HG03571 (cell line): ENCODE measurements at regions not wholly inside any gene's neighbourhood (a gene's known extent, or its start where the extent isn't known, plus 50 kb on each side); places are given as distances from the start of the nearest gene placed in this dataset.
"Not testable (repeated sequence)": the region's sequence is repeated elsewhere in the genome, so short reads cannot be mapped to it uniquely, and the experiment has no call there.

ENCODE experiments used
- ATAC-seq: cut with Tn5 transposase; IDR thresholded peaks from one replicate; pipeline ENCODE4 v1.9.1; 2021; ENCODE audit not compliant: unreplicated experiment

DNA sequence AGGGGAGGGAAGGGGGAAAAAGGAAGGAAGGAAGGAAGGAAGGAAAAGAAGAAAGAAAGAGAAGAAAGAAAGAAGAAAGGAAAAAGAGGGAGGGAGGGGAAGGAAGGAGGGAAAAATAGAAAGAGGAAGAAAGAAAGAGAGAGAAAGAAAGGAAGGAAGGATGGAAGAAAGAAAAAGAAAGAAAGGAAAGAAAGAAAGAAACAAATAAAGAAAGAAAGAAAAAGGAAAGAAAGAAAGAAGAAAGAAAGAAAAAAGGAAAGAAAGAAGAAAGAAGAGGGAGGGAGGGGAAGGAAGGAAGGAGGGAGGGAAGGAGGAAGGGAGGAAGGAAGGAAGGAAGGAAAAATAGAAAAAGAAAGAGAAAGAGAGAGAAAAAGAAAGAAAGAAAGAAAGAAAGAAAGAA, 315.8 kb upstream of the PIK3C3 start:
- no peak for ATAC-seq

DNA sequence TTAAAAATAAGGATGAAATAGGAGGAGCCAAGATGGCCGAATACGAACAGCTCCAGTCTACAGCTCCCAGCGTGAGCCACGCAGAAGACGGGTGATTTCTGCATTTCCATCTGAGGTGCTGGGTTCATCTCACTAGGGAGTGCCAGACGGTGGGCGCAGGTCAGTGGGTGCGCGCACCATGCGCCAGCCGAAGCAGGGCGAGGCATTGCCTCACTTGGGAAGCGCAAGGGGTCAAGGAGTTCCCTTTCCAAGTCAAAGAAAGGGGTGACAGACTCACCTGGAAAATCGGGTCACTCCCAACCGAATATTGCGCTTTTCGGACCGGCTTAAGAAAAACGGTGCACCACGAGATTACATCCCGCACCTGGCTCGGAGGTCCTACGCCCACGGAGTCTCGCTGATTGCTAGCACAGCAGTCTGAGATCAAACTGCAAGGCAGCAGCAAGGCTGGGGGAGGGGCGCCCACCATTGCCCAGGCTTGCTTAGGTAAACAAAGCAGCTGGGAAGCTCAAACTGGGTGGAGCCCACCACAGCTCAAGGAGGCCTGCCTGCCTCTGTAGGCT, 323.2 kb upstream of the PIK3C3 start:
- ATAC-seq, result not testable (repeated sequence)

DNA sequence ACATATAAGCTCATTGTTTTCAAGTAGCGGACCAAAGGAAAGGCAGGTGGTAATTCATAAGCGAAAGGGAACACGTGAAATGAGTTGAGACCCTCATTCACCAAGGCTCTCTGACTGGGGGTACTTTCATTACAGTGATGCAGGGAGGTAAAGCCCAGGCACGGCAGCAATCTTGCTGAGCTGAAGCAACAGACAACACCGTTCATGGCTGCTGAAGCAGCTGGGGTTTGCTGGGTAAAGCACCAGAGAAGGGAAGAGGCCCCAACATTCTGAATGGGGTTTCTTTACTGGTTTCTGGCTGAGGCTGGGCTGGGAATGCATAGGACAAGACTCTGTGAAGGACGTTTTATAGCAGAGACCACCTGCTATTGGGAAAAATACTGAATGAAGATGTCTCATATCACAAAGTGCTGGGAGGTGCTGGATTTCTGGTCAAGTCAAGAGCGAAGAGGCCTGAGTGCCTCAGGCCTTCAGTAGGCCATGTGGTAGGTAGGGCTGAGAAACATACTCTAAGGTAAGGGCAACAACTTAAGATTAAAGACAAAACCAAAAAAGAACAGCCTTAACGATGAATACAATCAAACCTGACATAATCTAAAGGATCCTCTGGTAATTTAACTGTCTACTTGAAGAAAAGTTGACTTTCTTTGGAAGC, 324.7 kb upstream of the PIK3C3 start:
- no peak for ATAC-seq

DNA sequence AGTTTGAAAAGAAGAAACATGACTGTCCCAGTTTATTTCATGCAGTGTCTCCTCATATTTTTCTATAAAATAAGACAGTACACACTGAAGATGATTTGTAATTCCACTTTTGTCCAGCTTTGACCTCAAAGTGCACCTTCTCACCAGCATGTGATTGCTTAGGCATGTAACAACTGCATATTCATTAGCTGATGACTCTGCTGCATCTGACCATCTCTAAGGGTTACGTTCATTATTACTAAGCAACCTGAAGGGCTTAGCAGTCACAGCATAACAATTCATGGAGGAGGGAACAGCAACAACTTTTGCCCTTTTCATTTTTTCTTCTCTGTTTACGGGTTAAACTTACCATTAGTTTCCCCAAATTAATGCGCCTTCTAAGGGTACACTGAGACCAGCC, 330.6 kb upstream of the PIK3C3 start:
- ATAC-seq, result no peak

DNA sequence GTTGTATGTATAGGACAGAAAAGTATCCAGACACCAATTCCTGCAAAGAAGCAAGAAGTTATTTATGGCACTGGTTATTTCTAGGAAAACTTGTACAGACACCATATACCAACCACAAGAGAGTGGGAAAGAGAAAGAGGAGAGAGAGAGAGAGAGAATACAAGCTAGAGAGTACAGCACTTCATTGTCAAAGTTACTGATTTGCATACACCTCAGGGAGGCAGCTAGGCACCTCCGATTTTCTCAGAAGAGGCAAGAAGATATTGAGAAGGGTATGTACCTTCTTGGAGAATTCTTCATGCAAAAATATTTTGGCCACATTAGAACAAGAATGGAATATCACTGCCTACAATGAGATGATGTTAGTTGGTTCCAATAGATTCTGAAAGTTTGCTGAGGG, 333.9 kb upstream of the PIK3C3 start:
- ATAC-seq, result no peak

DNA sequence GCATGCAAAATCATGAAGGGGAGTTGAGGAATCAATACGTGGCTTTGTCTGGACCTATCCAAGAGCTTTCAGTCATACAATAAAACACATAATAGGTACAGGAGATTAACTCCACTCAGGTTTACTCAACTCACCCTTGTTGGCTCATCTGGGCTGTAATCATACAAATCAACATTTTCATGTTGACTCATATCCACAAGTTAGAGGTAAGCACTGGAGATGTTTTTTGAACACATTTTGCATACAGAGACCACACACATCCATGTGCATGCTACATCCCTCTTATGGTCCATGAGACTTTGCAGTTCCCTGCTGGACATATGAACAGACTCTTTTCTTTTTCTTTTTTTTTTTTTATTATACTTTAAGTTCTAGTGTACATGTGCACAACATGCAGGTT, 336.9 kb upstream of the PIK3C3 start:
- no peak for ATAC-seq

DNA sequence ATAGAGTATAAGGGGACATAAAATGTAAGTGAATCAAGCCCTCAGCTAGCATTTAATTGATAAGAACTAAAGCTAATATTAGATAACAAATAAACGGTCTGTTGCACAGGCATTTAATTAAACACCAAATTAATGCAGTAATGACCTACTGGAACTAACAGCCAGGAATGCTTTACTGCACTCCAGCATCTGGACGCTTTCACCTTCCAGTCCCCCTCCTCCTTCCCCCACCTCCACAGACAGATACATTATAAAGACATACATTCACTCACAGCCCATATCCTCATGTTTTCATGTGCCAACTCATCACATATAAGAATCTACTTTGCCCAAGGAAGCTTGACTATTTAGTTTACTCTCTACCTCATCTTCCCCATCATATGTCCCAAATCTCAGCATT, 337.4 kb upstream of the PIK3C3 start:
- no peak for ATAC-seq

DNA sequence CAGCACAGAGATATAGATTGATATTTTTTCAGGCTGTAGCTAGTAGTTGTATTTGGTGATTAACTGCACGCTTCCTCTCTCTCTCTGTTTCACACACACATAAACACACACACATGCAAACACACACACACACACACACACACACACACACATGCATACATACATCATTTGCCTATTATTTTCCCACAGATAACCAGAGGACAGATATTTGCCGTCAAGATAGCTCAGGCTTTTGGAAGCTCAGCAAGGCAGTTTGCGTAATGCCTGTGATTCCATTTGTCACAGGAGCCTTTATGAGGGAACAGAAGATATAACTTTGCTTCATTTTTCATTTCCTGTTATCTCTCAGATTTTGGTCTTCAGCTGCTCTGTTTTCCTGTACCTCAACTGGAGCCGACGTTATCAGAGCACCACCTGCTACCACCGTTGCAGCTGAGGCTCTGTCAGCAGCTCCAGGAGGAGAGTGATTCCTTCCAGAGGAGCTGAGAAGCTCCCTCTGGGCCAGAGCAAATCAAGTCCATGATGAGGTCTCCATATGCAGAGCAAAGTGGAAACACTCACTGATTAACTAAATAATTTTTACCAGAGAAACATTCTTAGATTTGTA, 341.9 kb upstream of the PIK3C3 start:
- no peak for ATAC-seq

DNA sequence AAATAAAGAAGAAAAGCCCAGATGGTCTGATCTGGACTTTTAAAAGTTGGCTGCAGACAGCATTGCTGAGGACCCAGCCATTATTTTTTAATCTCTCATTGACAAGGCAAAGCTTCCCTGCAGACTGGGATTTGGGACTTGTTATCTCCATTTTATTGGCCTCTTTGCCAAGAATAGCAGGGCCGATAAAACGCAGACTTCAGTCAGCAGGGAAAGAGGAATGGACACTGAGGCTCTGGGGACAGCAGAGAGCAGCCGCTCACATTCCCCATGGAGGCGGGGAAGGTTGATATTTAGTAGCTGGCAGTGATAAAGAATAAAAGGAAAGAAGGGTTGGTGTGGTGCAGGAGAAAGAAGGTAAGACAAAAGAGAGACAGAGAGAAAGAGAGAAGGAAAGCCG, 350.1 kb upstream of the PIK3C3 start:
- no peak for ATAC-seq

DNA sequence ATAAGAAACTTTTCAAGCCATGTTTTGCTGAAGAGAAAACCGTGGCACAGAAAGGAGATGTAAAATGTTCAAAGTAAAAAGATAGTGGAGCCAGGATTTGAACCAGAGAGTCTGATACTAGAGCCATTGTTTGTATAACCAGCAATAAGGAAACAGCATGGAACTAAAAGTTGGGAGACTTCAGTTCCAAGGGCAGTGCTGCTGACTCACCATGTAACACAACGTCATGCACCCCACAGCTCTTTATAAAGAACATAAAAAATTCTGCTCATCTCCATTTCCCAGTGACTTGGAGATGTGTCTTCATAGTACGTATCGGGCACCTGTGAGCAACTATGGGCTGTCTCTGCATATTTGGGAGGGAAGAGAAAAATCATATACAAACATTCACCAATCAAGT, 353.0 kb upstream of the PIK3C3 start:
- ATAC-seq, result no peak

DNA sequence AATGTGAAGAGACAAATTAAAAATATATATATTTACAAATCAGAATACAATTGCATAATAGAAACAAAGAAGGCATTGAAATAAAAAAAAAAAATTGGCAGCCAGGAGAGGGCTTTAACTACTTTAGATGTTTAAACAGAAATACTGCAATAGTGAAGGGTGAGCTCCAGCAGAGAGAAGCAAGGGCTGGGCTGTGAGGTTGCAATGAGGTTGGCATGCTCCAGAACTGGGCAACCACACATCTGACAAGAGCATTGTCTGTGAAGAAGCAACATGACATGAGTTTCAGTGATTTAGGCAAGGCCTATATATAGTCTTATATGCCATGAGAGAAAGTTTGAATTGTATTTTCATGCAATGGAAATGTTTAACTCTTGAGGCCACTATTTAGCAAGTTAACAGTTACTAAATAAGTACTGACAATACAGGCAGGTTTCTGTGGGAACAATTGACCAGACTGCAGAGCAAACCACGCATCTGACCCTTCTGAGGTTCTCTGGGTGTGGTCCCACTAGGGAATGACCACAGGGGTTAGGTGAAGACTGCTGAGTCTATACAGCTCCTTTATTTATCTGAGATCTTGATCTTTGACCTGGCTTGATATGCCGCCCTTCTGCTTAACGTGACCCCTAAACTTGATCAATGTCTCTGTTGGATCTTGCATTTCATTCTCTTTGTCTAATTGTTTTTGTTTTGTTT, 354.2 kb upstream of the PIK3C3 start:
- ATAC-seq, result no peak

DNA sequence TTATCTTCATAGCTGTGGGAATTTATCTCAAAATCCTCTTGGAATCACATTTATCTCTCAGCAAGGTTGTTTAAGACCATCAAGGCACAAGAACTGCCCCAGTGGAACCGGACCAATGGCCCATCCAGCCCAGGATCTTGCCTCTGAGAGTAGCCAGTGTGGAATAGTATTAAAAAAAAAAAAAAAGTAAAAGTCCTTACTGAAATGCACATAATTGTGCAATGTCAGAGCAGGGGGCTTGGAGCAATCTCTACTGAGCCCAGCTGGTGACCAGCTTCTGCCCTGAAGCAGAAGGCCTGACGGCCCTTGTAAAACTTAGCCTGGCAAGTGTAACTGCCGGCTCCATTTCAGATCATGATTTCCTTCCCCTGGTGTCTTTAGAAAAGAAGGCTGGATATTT, 355.6 kb upstream of the PIK3C3 start:
- no peak for ATAC-seq

DNA sequence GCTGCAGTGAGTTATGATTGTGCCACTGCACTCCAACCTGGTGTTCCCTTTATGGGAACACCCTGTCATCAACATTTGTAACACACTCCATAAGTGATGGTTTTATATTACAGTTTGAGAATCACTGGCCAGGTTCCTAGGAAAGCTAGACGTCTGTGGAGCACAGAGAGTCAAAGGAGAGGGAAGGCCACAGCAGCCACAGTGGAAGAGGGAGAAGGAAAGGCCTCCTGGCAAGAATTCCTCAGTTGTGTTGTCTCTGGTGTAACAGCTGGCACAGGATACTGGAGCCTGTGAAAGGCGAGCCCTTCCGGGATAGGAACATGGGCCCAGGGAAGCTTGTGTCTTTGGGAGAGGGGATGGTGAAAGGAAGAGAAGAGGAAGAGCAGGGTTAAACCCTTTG, 360.5 kb upstream of the PIK3C3 start:
- ATAC-seq, result no peak

DNA sequence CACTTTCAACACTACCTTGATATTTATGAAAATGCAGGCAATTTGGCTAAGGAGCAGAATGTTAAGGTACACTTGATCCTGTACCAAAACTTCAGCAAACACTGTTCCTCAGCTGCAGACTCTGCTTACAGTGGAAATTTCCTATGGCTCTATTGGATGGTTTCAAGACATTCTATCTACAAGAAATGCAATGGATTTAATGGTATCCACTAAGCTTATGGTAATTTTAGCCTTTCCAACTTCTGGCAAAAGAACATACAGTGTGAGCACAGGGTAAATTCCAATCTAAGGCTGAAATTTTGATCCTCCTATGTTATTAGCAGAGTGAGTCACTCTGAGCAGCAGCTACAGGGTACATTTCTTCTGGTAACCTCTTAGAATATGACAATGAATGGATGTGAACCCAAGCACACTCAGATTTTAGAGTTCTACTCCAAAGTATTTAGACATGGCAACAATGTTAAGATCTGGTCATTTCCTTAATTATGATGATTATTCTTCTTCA, 361.8 kb upstream of the PIK3C3 start:
- ATAC-seq, result no peak

DNA sequence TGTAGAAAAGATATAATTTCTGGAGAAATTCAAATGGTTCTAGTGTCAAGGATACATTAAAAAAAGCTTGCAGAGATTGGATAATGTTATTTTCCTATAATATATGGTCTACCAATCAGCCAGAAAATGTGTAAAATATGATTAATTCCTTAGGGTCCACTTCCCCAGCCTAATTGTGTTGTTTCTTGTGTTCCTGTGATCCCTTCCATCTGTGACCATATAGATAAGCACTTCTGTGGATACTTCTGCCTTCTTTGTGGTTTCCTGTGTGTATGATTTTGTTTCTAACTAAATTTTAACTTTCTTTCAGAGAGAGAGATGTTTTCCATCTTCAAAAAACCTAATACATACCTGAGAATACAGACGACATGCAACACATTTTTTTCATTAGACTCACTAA, 367.1 kb upstream of the PIK3C3 start:
- ATAC-seq, result no peak

DNA sequence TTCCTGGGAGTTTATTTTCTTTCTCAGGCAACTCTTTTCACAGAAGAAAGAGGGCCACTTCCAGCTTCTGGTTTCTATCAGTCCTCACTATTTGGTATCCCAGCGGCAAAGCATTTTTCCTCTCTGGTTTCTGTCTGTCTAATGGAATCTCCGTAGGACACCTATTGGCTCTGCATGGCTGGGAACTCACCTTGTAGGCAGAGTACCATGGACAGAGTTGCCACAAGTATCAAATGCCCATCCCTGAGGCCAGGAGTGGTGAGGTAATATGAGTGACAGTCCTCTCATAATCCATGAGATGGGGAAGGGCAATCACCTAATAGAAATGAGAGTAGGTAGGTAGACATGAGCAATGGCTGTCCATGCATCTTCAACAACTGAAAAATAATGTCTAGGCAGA, 369.5 kb upstream of the PIK3C3 start:
- no peak for ATAC-seq

DNA sequence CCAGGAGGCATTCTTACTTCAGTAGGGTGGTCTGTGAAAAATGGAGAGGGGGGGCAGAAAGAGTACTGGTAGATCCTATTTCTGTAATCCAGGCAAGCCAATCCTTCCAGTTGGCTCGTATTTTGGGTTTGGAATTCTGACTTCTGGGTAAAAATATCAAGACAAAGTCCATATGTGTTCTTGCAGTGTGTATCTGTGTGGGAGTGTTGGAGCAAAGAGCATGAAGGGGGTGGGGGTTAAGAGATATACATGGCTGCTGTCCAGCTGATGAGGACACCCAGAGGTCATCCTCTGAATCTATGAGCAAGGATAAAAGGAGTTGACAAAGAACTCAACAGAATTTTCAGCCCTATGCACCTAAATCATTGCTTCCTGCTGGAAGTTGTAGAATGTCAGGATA, 375.8 kb upstream of the PIK3C3 start:
- no peak for ATAC-seq

DNA sequence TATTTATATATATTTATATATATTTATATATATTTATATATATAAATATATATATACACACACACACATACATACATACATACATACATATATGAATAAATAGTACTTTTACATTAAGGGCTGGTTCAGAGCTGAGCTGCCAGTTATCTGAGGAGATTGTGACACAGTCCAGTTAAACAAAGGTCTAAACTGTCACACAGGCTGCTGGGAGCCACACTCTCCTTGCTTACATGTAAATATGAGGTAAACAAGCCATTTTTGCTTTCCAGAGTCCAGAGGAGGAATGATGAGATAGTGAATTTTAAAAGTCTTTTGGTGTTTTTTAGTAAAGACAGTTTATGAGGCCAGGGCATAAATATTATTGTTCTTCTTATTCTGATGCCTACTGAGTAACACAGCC, 377.5 kb upstream of the PIK3C3 start:
- ATAC-seq, result no peak

DNA sequence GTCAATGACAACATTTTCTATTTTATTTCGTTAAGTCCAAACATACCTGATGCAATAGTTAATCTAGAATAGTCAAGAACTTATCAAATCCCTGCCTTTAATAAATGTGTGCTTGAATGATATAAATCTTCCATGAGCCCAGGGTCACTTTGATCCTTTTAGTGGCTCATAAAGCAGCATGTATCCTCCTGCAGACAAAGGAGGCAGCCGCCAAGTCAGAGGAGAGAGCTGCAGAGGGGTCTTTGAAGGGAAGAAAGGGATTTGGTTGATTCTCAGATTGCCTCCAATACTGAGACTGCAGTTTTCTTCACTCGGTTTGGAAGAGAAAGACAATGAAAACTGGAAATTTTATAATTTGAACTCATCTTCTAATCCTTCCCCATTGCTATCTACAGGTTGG, 378.4 kb upstream of the PIK3C3 start:
- ATAC-seq, result no peak

DNA sequence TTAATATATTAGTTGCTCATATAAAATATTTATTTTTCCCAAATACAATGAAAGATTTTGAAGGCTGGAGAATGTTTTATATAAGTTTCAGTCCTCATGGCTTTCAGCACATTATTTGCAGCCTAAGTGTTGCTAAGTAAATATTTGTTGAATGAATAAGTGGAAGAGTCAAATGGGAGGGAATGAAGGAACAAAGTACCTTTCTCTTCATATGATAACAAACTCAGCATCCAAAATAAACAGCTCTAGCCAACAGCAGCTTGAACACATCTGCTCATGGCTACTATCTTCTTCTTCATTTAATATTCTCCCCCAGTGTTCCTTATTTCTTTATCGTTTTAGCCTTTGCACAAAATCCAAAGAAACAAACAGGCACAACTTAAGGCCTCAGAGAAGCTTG, 385.2 kb upstream of the PIK3C3 start:
- no peak for ATAC-seq

DNA sequence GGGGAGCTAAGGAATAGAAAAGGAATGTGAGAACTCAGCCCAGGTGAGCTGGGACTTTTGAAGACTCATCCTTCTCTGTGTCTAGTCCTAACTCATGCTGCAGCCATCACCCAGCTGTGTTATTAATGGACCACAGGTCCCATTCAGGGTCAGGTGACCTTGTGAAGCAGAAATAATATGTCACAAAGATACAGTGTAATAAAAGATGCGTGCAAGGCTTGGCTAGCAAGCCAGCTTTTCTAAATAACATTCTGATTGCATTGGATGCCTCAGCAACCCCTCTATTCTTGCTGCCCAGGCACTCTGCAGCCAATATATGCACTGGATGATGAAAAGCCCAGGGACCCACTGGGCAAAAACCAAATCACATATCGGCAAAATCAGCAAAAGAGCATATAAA, 393.1 kb upstream of the PIK3C3 start:
- ATAC-seq, result no peak

DNA sequence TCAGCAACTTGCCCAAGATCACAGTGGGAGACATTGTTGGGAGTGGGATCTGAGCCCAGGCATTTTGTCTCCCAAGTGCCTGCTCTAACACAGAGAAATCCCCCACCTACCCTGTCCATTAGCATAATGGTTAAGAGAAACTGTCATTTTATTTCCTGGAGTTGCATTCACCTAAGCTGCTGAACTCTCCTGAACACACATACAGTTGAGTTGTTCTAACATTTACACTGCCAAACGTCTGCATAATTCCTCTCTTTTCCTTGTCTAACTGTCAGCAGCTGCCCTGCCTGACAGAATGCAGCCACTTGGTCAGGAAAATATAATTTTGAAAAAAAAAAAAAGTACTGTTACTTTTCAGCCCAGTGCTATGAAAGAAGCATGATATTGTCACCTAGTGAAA, 396.3 kb upstream of the PIK3C3 start:
- ATAC-seq, result no peak
